LNCaP clone FGC (cell line): ENCODE measurements at regions not wholly inside any gene's neighbourhood (a gene's known extent, or its start where the extent isn't known, plus 50 kb on each side); places are given as distances from the start of the nearest gene placed in this dataset.

Source experiments
- DNase-seq: peaks from one replicate; pipeline ENCODE4 v3.0.0-alpha.2; 2011; ENCODE audit warnings: low read depth
- H3K4me3 ChIP-seq: 2 replicates; pipeline ENCODE4 v1.5.1; 2011; ENCODE audit warnings: mild to moderate bottlenecking, low read depth, low read length, control low read depth
- CTCF ChIP-seq: IDR thresholded peaks from 2 replicates; pipeline ENCODE4 v1.5.1; 2012; ENCODE audit warnings: mild to moderate bottlenecking; ENCODE audit not compliant: control insufficient read depth, insufficient read depth; ENCODE audit errors: extremely low read depth

GRCh38 chr21:14759285-14759684 lies 213.2 kb upstream of the SAMSN1 start:
- no peak for DNase-seq
- TF ChIP-seq CTCF = no peak
- no peak overlapping the region for H3K4me3 ChIP-seq

GRCh38 chr21:14758849-14759248 lies 212.7 kb upstream of the SAMSN1 start:
- no peak for DNase-seq
- TF ChIP-seq CTCF = no peak
- no peak overlapping the region for H3K4me3 ChIP-seq

- no peak for DNase-seq
- no peak overlapping the region for H3K4me3 ChIP-seq
- TF ChIP-seq CTCF = no peak
Measured at GRCh38 chr21:14757533-14758327, 211.6 kb upstream of the SAMSN1 start.

GRCh38 chr21:14755086-14755485 lies 209.0 kb upstream of the SAMSN1 start:
- no peak for TF ChIP-seq CTCF
- no peak overlapping the region for H3K4me3 ChIP-seq
- DNase-seq = no peak

- no peak overlapping the region for H3K4me3 ChIP-seq
- DNase-seq = no peak
- no peak for TF ChIP-seq CTCF
Measured at GRCh38 chr21:14754682-14755081, 208.6 kb upstream of the SAMSN1 start.

GRCh38 chr21:14754259-14754604 lies 208.1 kb upstream of the SAMSN1 start:
- no peak overlapping the region for H3K4me3 ChIP-seq
- no peak for DNase-seq
- no peak for TF ChIP-seq CTCF
